ENCODE measurements at regions not wholly inside any gene's neighbourhood (a gene's known extent, or its start where the extent isn't known, plus 50 kb on each side); places are given as distances from the start of the nearest gene placed in this dataset.

DNA sequence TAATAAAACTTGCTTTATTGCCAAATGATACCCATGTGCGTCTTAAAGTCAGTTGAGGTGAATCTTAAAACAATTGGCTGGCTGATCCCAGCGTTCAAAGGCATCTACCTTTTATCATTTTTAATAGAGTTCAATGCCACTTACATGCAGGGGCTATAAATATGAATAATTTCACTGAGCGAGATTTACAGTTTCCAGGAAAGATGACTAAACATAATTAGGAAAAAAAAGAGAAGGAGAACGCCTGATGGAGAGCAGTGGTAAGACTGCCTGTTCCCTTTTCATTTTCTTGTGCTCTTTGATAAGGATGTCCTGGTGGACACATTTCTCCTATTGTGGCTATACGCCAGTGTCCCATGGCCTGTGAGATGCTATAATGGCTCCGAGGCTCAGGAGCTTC, 139.9 kb upstream of the SLC22A23 start:
- TF ChIP-seq, protein P1, sequence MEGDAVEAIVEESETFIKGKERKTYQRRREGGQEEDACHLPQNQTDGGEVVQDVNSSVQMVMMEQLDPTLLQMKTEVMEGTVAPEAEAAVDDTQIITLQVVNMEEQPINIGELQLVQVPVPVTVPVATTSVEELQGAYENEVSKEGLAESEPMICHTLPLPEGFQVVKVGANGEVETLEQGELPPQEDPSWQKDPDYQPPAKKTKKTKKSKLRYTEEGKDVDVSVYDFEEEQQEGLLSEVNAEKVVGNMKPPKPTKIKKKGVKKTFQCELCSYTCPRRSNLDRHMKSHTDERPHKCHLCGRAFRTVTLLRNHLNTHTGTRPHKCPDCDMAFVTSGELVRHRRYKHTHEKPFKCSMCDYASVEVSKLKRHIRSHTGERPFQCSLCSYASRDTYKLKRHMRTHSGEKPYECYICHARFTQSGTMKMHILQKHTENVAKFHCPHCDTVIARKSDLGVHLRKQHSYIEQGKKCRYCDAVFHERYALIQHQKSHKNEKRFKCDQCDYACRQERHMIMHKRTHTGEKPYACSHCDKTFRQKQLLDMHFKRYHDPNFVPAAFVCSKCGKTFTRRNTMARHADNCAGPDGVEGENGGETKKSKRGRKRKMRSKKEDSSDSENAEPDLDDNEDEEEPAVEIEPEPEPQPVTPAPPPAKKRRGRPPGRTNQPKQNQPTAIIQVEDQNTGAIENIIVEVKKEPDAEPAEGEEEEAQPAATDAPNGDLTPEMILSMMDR (conservative IDR thresholded peaks at IDR 0.05; ENCODE audit: low read depth, low read length), result no peak
- H3K4me3 ChIP-seq (ENCODE audit: low read depth, low read length), result no peak overlapping the region
- DNase-seq (ENCODE audit: low read depth), result no peak

DNA sequence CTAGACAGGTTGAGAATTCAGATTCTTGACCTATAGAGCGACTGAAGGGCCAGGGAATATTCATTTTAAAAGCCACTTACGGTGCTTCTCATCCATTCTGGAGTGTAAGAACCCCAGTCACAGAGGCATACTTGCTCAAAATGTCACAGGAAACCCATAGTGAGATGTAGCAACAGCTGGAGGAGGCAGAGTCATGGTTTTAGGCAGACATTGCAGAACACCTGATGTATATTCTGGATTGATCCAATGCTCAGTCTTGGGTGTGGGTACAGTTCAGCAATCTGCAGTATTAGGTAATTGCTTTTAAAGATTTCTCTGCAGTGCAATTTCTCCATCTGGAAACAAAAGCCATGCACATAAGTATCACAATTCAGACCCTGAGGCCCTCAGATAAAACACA, 137.4 kb upstream of the SLC22A23 start:
- no peak for DNase-seq (ENCODE audit: low read depth)
- no peak overlapping the region for H3K4me3 ChIP-seq (ENCODE audit: low read depth, low read length)
- TF ChIP-seq, protein P1 (conservative IDR thresholded peaks at IDR 0.05; ENCODE audit: low read depth, low read length), result no peak

DNA sequence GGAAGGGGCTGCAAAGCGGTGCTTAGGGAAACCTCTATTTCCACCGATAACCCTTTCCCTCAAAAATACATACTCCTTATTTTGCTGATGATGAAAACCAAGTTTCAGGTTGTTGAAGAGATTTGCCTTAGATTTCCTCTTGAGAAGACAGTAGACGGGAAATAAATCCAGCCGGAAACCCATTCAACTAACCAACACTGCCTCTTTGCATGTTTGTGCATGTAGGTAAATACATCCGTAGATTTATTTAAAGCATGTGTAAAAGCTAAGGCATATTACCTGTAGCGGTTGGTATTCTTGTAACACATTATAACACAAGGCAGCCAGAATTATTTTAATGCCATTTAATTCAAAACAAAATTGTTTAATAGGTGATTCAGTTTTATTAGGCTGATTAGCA, 136.3 kb upstream of the SLC22A23 start:
- TF ChIP-seq, protein P1 (conservative IDR thresholded peaks at IDR 0.05; ENCODE audit: low read depth, low read length), result no peak
- H3K4me3 ChIP-seq (ENCODE audit: low read depth, low read length), result no peak overlapping the region
- no peak for DNase-seq (ENCODE audit: low read depth)

DNA sequence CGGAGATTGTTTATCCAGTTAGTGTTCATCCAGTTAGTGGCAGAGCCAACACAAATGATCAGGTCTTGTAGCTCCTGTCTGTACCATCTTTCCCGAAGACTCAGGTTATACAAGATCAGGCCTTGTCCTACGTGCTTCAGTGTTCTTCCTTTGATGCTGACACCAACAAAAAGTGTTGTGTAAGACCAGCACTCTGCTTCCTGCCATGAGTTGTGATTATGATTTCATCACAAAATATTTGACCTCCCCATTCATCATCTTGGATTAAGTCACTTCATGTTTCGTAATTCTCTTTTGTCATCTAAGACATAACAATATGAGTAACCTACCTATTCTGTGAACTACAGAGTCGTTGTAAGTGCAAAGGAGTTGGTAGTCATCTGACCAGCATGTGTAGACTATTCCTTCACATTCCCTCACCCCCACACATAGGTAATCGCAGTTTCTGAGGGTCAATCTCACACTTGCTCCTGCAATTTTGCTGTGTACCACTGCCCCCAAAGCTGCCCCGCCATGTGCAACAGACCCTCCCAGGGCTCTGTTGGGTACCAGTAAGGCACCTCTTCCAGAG, 135.6 kb upstream of the SLC22A23 start:
- H3K4me3 ChIP-seq (ENCODE audit: low read depth, low read length), result no peak overlapping the region
- DNase-seq (ENCODE audit: low read depth), result peak; percentile 74
- TF ChIP-seq, protein P1 (conservative IDR thresholded peaks at IDR 0.05; ENCODE audit: low read depth, low read length), result no peak

DNA sequence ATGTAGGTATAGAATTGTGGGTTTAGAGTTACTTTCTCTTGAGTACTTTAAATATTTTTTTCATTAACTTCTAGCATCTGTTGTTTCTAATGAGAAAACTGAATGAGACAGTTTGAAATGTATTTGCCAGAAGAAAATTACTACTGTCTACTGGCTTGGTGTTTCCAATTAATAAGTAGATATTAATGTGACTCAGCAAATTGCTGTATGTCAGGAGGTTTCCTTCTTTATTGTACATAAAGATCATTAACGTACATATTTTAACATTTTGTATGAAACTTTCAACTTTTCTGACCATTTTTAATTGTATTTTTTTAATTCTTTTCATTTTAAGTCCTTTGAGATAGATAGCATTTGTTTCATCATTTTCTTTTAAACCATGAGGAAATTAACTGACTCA, 135.1 kb upstream of the SLC22A23 start:
- no peak for DNase-seq (ENCODE audit: low read depth)
- TF ChIP-seq, protein P1 (conservative IDR thresholded peaks at IDR 0.05; ENCODE audit: low read depth, low read length), result no peak
- no peak overlapping the region for H3K4me3 ChIP-seq (ENCODE audit: low read depth, low read length)

DNA sequence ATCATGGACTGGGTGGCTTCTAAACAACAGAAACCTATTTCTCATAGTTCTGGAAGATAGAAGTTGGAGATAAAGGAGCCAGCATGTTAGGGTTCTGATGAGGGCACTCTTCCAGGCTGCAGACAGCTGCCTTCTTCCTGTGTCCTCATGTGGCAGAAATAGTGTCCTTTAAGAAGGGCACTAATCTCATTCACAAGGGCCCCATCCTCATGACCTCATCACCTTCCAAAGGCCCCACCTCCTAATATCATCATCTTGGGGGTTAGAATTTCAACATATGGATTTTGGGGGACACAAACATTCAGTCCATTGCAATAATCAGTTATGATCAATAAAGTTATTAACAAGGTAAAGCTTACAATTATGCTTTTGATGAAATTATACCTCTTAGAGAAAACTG, 130.8 kb upstream of the SLC22A23 start:
- TF ChIP-seq, protein P1 (conservative IDR thresholded peaks at IDR 0.05; ENCODE audit: low read depth, low read length), result no peak
- no peak for DNase-seq (ENCODE audit: low read depth)
- H3K4me3 ChIP-seq (ENCODE audit: low read depth, low read length), result no peak overlapping the region

DNA sequence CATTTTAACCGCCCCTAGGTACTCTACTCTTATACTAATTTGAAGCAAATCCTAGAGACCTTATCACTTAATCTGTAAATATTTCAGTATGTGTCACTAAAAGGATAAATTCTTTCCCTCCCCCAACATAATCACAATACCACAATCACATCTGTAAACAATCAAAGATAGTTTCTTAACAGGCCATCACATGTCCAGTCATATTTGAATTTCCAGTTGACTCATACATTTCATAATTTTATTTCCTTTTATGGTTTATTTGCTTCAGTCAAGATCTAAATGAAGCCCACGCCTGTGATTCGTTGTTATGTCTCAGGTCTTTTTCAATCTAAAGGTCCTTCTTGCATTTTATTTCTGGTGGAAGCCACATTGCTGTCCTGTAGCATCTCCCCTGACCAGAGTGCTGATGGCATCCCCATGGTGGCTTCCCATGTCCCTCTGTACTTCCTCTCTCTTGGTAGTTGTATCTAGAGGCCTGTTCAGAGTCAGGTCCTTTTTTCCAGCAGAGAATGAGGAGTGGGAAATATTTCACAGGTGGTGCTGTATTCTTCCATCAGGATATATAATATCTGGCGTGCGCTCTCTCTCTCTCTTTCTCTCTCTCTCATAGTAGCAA, 128.6 kb upstream of the SLC22A23 start:
- H3K4me3 ChIP-seq (ENCODE audit: low read depth, low read length), result no peak overlapping the region
- no peak for DNase-seq (ENCODE audit: low read depth)
- TF ChIP-seq, protein P1 (conservative IDR thresholded peaks at IDR 0.05; ENCODE audit: low read depth, low read length), result no peak
